Ovary (tissue), 7 donors: ENCODE measurements at regions not wholly inside any gene's neighbourhood (a gene's known extent, or its start where the extent isn't known, plus 50 kb on each side); places are given as distances from the start of the nearest gene placed in this dataset.
"Not testable (repeated sequence)": the region's sequence is repeated elsewhere in the genome, so short reads cannot be mapped to it uniquely, and the experiment has no call there.

ENCODE experiments used
- DNase-seq, 5 donors: peaks; one replicate each; pipeline ENCODE4 v3.0.0-alpha.2; 2019 to 2020
- H3K27ac ChIP-seq, 2 donors: fragments of 200-600 bp; one replicate each; pipeline versions ENCODE4 v1.5.1 to v1.8.0; 2019 to 2022
- H3K27me3 ChIP-seq: fragments of 200-600 bp; one replicate; pipeline ENCODE4 v1.8.0; 2022
- H3K36me3 ChIP-seq: fragments of 200-600 bp; sonication (generic); one replicate; pipeline ENCODE4 v1.5.1; 2019
- H3K4me1 ChIP-seq: one replicate; pipeline ENCODE4 v1.8.1; 2013; ENCODE audit warnings: mild to moderate bottlenecking, moderate library complexity; ENCODE audit not compliant: insufficient read depth
- H3K4me3 ChIP-seq: fragments of 200-600 bp; sonication (generic); one replicate; pipeline ENCODE4 v1.5.1; 2017
- H3K9me3 ChIP-seq, 2 donors: fragments of 200-600 bp in 1 of 2; sonication (generic) in 1 of 2; one replicate each; pipeline versions ENCODE4 v1.5.1 to v1.8.1; 2013 to 2019; ENCODE audit warnings: mild to moderate bottlenecking in 1 of 2, moderate library complexity in 1 of 2
- CTCF ChIP-seq, 3 donors: fragments of 450-650 bp in 2 of 3; fragments of 200-600 bp in 1 of 3; IDR thresholded peaks; one replicate each; pipeline versions ENCODE4 v1.5.1 to v1.8.0; 2016 to 2022; ENCODE audit warnings: antibody characterized with exemption in 3 of 3, mild to moderate bottlenecking in 1 of 3
- EP300 ChIP-seq: sonication (generic); formaldehyde crosslinking; IDR thresholded peaks from one replicate; pipeline ENCODE4 v1.6.1; 2017; ENCODE audit warnings: antibody characterized with exemption
- POLR2A ChIP-seq: fragments of 450-650 bp; IDR thresholded peaks from one replicate; pipeline ENCODE4 v1.6.1; 2017; ENCODE audit warnings: antibody characterized with exemption, mild to moderate bottlenecking, moderate library complexity
- WGBS, 3 donors: extraction: QIAGEN DNeasy Blood & Tissue Kit in 1 of 3; methylation state at CpG; one replicate each; pipeline versions ENCODE4 v1.1.5 to v1.1.7; 2013 to 2017; 5-methylcytosine and 5-hydroxymethylcytosine counted together
- intact Hi-C, 4 donors: fragments of 100-400 bp; cut with DNase I; formaldehyde crosslinking; loops; one replicate each; pipeline versions ENCODE4 v1.11.0 to v1.15.1; 2022 to 2023
- donor health status: DM: no; HTN: no; CAD: no; lungs with moderate emphysema.
- donor health status: DM: no; HTN: no; CAD: no.
- donor health status: Bipolar disorder and iron deficiency.
- donor health status: DM: no; HTN: no; CAD: no.
- donor health status: DM: yes; HTN: yes; CAD: no.

DNA sequence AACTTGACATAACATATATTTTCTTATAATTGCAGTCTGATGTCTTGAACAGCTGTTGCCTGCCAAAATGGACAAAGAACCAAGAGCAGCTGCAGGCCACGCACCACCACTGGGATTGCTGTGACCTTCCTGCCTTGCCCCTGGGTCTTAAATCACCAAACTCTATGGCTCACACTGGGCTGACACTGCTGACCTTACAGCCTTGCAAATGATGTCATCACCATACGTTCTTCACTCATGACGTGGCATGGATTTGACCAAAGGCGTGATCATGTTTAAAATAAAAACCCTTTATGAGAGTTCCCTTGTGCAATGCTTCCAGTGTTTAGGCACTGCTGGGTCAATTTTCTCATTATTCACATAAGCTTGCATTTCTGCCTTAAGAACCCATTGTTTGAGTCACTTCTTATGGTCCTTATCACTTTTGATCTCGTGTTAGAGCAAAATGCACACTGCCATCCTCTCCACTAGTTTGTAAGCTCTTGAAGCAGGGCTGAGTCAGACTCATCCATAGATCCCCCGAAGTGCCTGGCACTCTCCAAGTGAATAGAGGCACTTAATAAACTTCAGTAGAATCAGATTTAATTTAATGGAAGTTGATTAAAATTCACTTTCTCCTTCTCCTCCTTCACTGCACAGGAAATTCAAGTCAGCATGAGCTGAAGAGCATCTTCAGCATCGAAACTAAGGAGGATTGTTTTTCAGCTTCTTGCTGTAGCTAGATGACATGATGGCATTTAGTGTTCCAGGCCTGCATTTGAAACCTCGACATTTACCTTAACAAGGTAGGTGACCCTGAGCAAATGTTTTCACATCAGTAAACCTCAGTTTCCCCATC is 132.4 kb upstream of the PZP start:
- intact Hi-C loops, result no loop called here
- TF ChIP-seq POLR2A (no peak), EP300 (no peak)
- H3K4me1 ChIP-seq, result peaks cover 1% of the 10 kb centered on the region
- H3K27me3 ChIP-seq, result no peaks in the 10 kb centered on the region
- WGBS, 3 donors, result 62 to 71% (median 71%) methylated on average over 8 of the region's 8 CpGs
- no peak overlapping the region for H3K27ac ChIP-seq
- H3K4me3 ChIP-seq, result no peak overlapping the region
- H3K36me3 ChIP-seq, result no peaks in the 10 kb centered on the region
- no peak for DNase-seq
- no peaks in the 10 kb centered on the region for H3K9me3 ChIP-seq

- Histone ChIP-seq H3K27ac (no peak overlapping the region), H3K4me1 (no peaks in the 10 kb centered on the region), H3K27me3 (no peaks in the 10 kb centered on the region), H3K4me3 (no peak overlapping the region), H3K36me3 (no peaks in the 10 kb centered on the region), H3K9me3 (no peaks in the 10 kb centered on the region)
- intact Hi-C loops, result loop anchor here in 1 of 4 donors (10.0 kb wide), 1 partner anchor 127 kb away; no protein-coding TSS in a partner anchor
- TF ChIP-seq POLR2A (no peak), CTCF (IDR thresholded peaks at IDR 0.05) (no peak), EP300 (no peak)
- no peak for DNase-seq
Observed at GRCh38 chr12:9337656-9338055, 129.5 kb upstream of the PZP start.

- H3K4me1 ChIP-seq, H3K36me3 ChIP-seq, H3K4me3 ChIP-seq, DNase-seq, H3K27ac ChIP-seq, H3K9me3 ChIP-seq, H3K27me3 ChIP-seq: not testable (repeated sequence)
- intact Hi-C loops, result loop anchor here in 1 of 4 donors (10.0 kb wide), 1 partner anchor 128 kb away; no protein-coding TSS in a partner anchor
- WGBS, 3 donors, result 86 to 93% (median 91%) methylated on average over 7 of the region's 7 CpGs
Observed at GRCh38 chr12:9336375-9337011, 128.3 kb upstream of the PZP start.

DNA sequence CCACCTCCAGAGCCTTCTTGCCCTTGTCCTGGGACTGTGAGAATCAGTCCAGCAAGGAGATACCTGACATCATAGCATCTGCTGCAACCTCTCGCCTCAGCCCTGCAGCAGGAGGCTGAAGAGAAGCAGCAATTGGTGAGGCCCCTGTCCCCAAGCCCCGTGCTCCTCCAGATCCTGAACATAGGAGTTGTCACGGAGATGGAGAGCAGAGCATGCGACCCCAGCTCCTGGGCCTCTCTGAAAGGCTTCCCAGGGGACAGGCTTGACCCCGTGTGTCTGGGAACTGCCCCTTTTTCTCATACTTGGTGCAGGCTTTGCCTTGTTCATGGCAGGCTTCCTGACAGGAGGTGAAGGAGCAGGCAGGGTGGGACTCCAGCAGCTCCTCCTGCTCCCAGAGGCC is 127.7 kb upstream of the PZP start:
- Histone ChIP-seq H3K27me3 (no peaks in the 10 kb centered on the region), H3K27ac (no peak overlapping the region), H3K4me3 (no peak overlapping the region), H3K4me1 (no peaks in the 10 kb centered on the region), H3K9me3 (no peaks in the 10 kb centered on the region), H3K36me3 (no peaks in the 10 kb centered on the region)
- 60 to 68% (median 65%) methylated on average over 5 of the region's 5 CpGs for WGBS, 3 donors
- no peak for DNase-seq
- intact Hi-C loops, result loop anchor here in 1 of 4 donors (10.0 kb wide), 1 partner anchor 129 kb away; no protein-coding TSS in a partner anchor
- TF ChIP-seq POLR2A (no peak), EP300 (no peak), CTCF (IDR thresholded peaks at IDR 0.05) (no peak)

DNA sequence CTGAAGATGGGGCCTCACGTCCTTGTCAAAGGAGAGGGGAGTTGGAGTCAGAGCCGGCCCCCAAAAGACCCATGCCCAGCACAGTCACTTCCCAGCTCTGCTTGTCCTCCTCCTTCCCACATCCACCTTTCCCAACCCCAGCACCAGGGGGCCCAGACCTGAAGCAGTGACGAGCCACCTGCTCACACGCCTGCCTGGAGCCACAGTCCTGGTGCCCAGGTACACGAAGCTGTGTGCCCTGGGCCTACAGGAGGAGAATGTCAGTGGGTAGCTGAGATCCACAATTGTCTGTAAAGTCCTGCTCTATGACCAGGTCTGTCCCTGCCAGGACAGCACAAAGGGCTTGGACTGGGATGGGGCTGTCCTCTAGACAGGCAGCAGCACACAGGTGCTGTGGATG is 126.8 kb upstream of the PZP start:
- no peak overlapping the region for H3K27ac ChIP-seq
- H3K9me3 ChIP-seq, result no peaks in the 10 kb centered on the region
- no peak for DNase-seq
- TF ChIP-seq POLR2A, result no peak
- no peak for TF ChIP-seq EP300
- 75 to 81% (median 76%) methylated on average over 5 of the region's 5 CpGs for WGBS, 3 donors
- no peaks in the 10 kb centered on the region for H3K27me3 ChIP-seq
- intact Hi-C loops, result loop anchor here in 1 of 4 donors (10.0 kb wide), 1 partner anchor 130 kb away; no protein-coding TSS in a partner anchor
- no peaks in the 10 kb centered on the region for H3K4me1 ChIP-seq
- H3K36me3 ChIP-seq, result no peaks in the 10 kb centered on the region
- no peak overlapping the region for H3K4me3 ChIP-seq
